CD14-positive monocyte (primary cell): ENCODE measurements at regions not wholly inside any gene's neighbourhood (a gene's known extent, or its start where the extent isn't known, plus 50 kb on each side); places are given as distances from the start of the nearest gene placed in this dataset.

Source experiments
- DNase-seq, 3 donors: peaks; one replicate each; pipeline ENCODE4 v3.0.0-alpha.2; 2011 to 2022
- H2AFZ ChIP-seq: 2 replicates; pipeline ENCODE4 v1.6.0; 2012; ENCODE audit warnings: mild to moderate bottlenecking, low read depth, low read length, inconsistent platforms; ENCODE audit not compliant: insufficient read depth, poor library complexity, severe bottlenecking
- H3K27ac ChIP-seq, 2 donors: 1 replicate in 1 of 2; 2 replicates in 1 of 2; pipeline ENCODE4 v1.5.1; 2012 to 2013; ENCODE audit warnings: low read length in 2 of 2, control low read depth in 1 of 2, inconsistent platforms in 1 of 2, low read depth in 1 of 2, mild to moderate bottlenecking in 1 of 2
- H3K27me3 ChIP-seq, 2 donors: one replicate each; pipeline versions ENCODE4 v1.6.0 to v1.6.1; 2011 to 2013; ENCODE audit warnings: low read length in 2 of 2; ENCODE audit not compliant: control insufficient read depth in 2 of 2, insufficient read depth in 2 of 2
- H3K36me3 ChIP-seq, 2 donors: replicated peaks in 1 of 2; 1 replicate in 1 of 2; 2 replicates in 1 of 2; pipeline versions ENCODE4 v1.5.1 to v1.6.1; 2012 to 2013; ENCODE audit warnings: low read length in 2 of 2, control low read depth in 1 of 2, inconsistent platforms in 1 of 2, mild to moderate bottlenecking in 1 of 2; ENCODE audit not compliant: insufficient read depth in 2 of 2, control insufficient read depth in 1 of 2
- H3K4me1 ChIP-seq, 2 donors: 1 replicate in 1 of 2; 2 replicates in 1 of 2; pipeline versions ENCODE4 v1.5.1 to v1.6.1; 2012 to 2013; ENCODE audit warnings: low read length in 2 of 2, control low read depth in 1 of 2, inconsistent platforms in 1 of 2, mild to moderate bottlenecking in 1 of 2, moderate library complexity in 1 of 2; ENCODE audit not compliant: insufficient read depth in 2 of 2, control insufficient read depth in 1 of 2
- H3K4me2 ChIP-seq: replicated peaks from 2 replicates; pipeline ENCODE3; 2012; ENCODE audit warnings: low read length, moderate library complexity, mild to moderate bottlenecking; ENCODE audit not compliant: poor library complexity, severe bottlenecking; ENCODE audit errors: extremely low read depth
- H3K4me3 ChIP-seq, 3 experiments: fragments of 200-600 bp in 1 of 3; sonication (generic) in 1 of 3; replicated peaks in 1 of 3; 1 replicate in 2 of 3; 2 replicates in 1 of 3; pipeline ENCODE4 v1.5.1; 2011 to 2013; ENCODE audit warnings: low read length in 3 of 3, mild to moderate bottlenecking in 3 of 3, control low read depth in 2 of 3, low read depth in 2 of 3, inconsistent platforms in 1 of 3, moderate library complexity in 1 of 3
- H3K79me2 ChIP-seq: 2 replicates; pipeline ENCODE4 v1.6.0; 2012; ENCODE audit warnings: mild to moderate bottlenecking, control low read depth, inconsistent platforms, low read length, moderate library complexity; ENCODE audit not compliant: insufficient read depth
- H3K9ac ChIP-seq: 2 replicates; pipeline ENCODE4 v1.6.0; 2017; ENCODE audit warnings: low read length, mild to moderate bottlenecking; ENCODE audit not compliant: insufficient read depth, poor library complexity, severe bottlenecking
- H3K9me3 ChIP-seq, 2 donors: replicated peaks in 1 of 2; 1 replicate in 1 of 2; 2 replicates in 1 of 2; pipeline versions ENCODE4 v1.5.1 to v1.6.1; 2012 to 2013; ENCODE audit warnings: low read length in 2 of 2, control low read depth in 1 of 2; ENCODE audit not compliant: control insufficient read depth in 1 of 2, insufficient read depth in 1 of 2
- H4K20me1 ChIP-seq: 2 replicates; pipeline ENCODE4 v1.6.0; 2012; ENCODE audit warnings: mild to moderate bottlenecking, low read length, control low read depth, moderate library complexity; ENCODE audit not compliant: insufficient read depth
- H3K27ac Mint-ChIP-seq, 7 donors: one replicate each; pipeline ENCODE4 v1.8.0; 2020; ENCODE audit warnings: mild to moderate bottlenecking in 7 of 7, mixed read lengths in 7 of 7, moderate library complexity in 6 of 7, inconsistent platforms in 2 of 7
- H3K27me3 Mint-ChIP-seq, 3 donors: one replicate each; pipeline ENCODE4 v1.8.0; 2021 to 2022; ENCODE audit warnings: low read depth in 3 of 3, mild to moderate bottlenecking in 3 of 3, mixed read lengths in 3 of 3, moderate library complexity in 3 of 3, inconsistent platforms in 1 of 3
- H3K36me3 Mint-ChIP-seq, 2 donors: one replicate each; pipeline ENCODE4 v1.8.0; 2020; ENCODE audit warnings: mixed read lengths in 2 of 2, inconsistent platforms in 1 of 2, mild to moderate bottlenecking in 1 of 2
- H3K4me1 Mint-ChIP-seq: one replicate; pipeline ENCODE4 v1.8.0; 2020; ENCODE audit warnings: mild to moderate bottlenecking, mixed read lengths
- H3K4me3 Mint-ChIP-seq, 2 donors: one replicate each; pipeline ENCODE4 v1.8.0; 2020; ENCODE audit warnings: mild to moderate bottlenecking in 2 of 2, mixed read lengths in 2 of 2, moderate library complexity in 1 of 2
- H3K9me3 Mint-ChIP-seq, 7 donors: one replicate each; pipeline ENCODE4 v1.8.0; 2020 to 2022; ENCODE audit warnings: mixed read lengths in 7 of 7, mild to moderate bottlenecking in 6 of 7, moderate library complexity in 6 of 7, inconsistent platforms in 2 of 7
- WGBS: methylation state at CpG from one replicate; pipeline ENCODE4 v1.1.5; 2013; ENCODE audit warnings: missing lambda C conversion rate; ENCODE audit not compliant: insufficient coverage; 5-methylcytosine and 5-hydroxymethylcytosine counted together
- intact Hi-C, 2 donors: fragments of 100-400 bp; cut with micrococcal nuclease; formaldehyde crosslinking; loops; one replicate each; pipeline versions ENCODE4 v1.15.0 to v1.15.1; 2023
- TF ChIP-seq, protein P1 (sequence below): fragments of 200-600 bp; IDR thresholded peaks from one replicate; pipeline ENCODE4 v1.8.0; 2022; ENCODE audit warnings: antibody characterized with exemption, mild to moderate bottlenecking

DNA sequence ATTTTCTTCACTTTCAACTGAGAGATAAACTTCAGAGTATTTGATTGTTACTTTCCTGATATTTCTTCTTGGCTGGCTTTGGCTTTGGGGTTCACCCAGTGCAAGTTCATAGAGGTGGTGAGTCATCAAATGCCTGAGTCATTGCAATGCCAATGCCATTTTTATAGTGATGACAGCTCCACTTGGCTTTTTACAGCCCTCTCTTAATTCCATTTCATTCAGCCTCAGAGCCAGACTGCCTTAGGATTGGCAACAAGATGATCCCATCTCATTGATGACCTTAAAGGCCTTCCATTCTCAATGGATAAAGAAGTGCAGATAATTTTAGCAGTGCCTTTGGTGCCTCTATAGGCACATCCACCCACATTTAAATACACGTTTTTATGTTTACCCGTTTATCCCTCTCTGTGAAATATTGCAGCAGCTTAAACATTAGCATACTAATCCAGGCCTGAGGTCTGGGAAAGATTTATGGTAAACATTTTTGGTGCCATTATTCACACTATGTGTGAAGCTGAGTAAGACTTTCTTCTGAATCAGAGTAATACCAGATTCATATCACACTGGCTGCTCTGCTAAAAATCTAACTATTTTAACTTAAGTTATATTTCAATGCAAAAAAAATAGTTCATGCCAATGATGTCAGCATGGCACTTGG lies 88.9 kb upstream of the TYRP1 start:
- H2AFZ ChIP-seq, result no peak overlapping the region
- no peaks in the 10 kb centered on the region for H3K9me3 Mint-ChIP-seq
- H3K27ac ChIP-seq, result no peak overlapping the region
- no peak overlapping the region for H3K4me3 ChIP-seq
- no peak overlapping the region for H3K27ac Mint-ChIP-seq
- TF ChIP-seq, protein P1, sequence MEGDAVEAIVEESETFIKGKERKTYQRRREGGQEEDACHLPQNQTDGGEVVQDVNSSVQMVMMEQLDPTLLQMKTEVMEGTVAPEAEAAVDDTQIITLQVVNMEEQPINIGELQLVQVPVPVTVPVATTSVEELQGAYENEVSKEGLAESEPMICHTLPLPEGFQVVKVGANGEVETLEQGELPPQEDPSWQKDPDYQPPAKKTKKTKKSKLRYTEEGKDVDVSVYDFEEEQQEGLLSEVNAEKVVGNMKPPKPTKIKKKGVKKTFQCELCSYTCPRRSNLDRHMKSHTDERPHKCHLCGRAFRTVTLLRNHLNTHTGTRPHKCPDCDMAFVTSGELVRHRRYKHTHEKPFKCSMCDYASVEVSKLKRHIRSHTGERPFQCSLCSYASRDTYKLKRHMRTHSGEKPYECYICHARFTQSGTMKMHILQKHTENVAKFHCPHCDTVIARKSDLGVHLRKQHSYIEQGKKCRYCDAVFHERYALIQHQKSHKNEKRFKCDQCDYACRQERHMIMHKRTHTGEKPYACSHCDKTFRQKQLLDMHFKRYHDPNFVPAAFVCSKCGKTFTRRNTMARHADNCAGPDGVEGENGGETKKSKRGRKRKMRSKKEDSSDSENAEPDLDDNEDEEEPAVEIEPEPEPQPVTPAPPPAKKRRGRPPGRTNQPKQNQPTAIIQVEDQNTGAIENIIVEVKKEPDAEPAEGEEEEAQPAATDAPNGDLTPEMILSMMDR, result no peak
- no peaks in the 10 kb centered on the region for H3K4me1 ChIP-seq
- no peak overlapping the region for H3K4me3 Mint-ChIP-seq
- no peak for DNase-seq
- H3K27me3 Mint-ChIP-seq, result no peaks in the 10 kb centered on the region
- H3K4me1 Mint-ChIP-seq, result no peaks in the 10 kb centered on the region
- H4K20me1 ChIP-seq, result no peaks in the 10 kb centered on the region
- no CpG with 5 or more reads among the region's 2 CpGs for WGBS
- H3K9me3 ChIP-seq, result no peaks in the 10 kb centered on the region
- no peaks in the 10 kb centered on the region for H3K36me3 Mint-ChIP-seq
- intact Hi-C loops, result no loop called here
- no peaks in the 10 kb centered on the region for H3K36me3 ChIP-seq
- no peak overlapping the region for H3K9ac ChIP-seq
- H3K4me2 ChIP-seq, result no peak overlapping the region
- no peaks in the 10 kb centered on the region for H3K27me3 ChIP-seq
- H3K79me2 ChIP-seq, result no peaks in the 10 kb centered on the region

DNA sequence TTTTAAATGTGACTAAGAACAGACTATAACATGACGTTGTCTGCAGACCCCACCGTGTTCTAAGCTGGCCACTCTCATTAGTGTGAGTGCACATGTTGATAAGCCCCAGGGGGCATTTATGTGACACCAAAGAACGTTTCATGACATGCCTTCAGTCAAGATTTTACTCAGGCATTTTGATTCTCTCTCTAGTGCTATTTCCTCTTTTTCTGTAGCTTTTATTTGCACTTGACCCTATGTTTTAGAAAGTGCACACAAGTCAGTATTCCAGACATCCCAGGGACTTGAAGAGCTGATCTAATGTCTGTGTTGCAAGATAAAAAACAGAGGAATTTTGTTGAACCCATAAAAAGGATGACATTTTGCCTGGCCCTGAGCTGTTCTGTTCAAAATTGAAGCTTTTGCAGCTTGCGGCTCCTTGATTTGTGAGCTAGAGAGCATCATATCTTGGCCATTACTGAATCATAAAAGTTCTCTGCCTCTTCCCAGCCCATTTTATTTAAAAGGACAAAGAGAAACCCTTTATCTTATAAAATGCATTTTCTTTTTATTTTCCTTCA lies 80.9 kb upstream of the TYRP1 start:
- Histone ChIP-seq H3K79me2 (no peaks in the 10 kb centered on the region), H3K4me1 (no peaks in the 10 kb centered on the region), H4K20me1 (no peaks in the 10 kb centered on the region), H3K27ac (no peak overlapping the region), H3K9ac (no peak overlapping the region), H3K4me3 (no peak overlapping the region), H3K36me3 (no peaks in the 10 kb centered on the region), H3K4me2 (no peak overlapping the region), H2AFZ (no peak overlapping the region), H3K9me3 (no peaks in the 10 kb centered on the region), H3K27me3 (no peaks in the 10 kb centered on the region)
- Mint-ChIP-seq H3K4me3 (no peak overlapping the region), H3K36me3 (no peaks in the 10 kb centered on the region), H3K27ac (no peak overlapping the region), H3K27me3 (no peaks in the 10 kb centered on the region), H3K4me1 (no peaks in the 10 kb centered on the region), H3K9me3 (no peaks in the 10 kb centered on the region)
- 63% methylated on average over 4 of the region's 4 CpGs for WGBS
- no peak for DNase-seq
- intact Hi-C loops, result no loop called here
- TF ChIP-seq, protein P1, result no peak
